Motor neuron (in vitro differentiated cells): ENCODE measurements at regions not wholly inside any gene's neighbourhood (a gene's known extent, or its start where the extent isn't known, plus 50 kb on each side); places are given as distances from the start of the nearest gene placed in this dataset.
"Not testable (repeated sequence)": the region's sequence is repeated elsewhere in the genome, so short reads cannot be mapped to it uniquely, and the experiment has no call there.

Experiments used
- ATAC-seq, 8 experiments: fragments of 200-7000 bp; cut with Tn5 transposase; replicated peaks in 6 of 8; 2 replicates each; pipeline ENCODE4 v1.8.0; 2021; ENCODE audit warnings: mild to moderate bottlenecking in 8 of 8, moderate library complexity in 8 of 8
- H3K27ac ChIP-seq, 2 donors: fragments of 250-450 bp; sonication (Bioruptor Pico); 2 replicates each; pipeline ENCODE4 v1.9.0; 2021; ENCODE audit warnings: antibody characterized with exemption in 2 of 2, mild to moderate bottlenecking in 2 of 2, moderate library complexity in 1 of 2
- H3K4me1 ChIP-seq, 2 donors: fragments of 250-450 bp; sonication (Bioruptor Pico); replicated peaks in 1 of 2; 2 replicates each; pipeline ENCODE4 v1.6.1; 2021; ENCODE audit warnings: antibody characterized with exemption in 2 of 2, mild to moderate bottlenecking in 2 of 2, moderate library complexity in 1 of 2
- H3K4me3 ChIP-seq, 5 donors: fragments of 250-450 bp; sonication (Bioruptor Pico); 2 replicates each; pipeline ENCODE4 v1.9.0; 2021; ENCODE audit warnings: antibody characterized with exemption in 5 of 5, mild to moderate bottlenecking in 5 of 5, moderate library complexity in 4 of 5
- WGBS, 10 experiments: fragments of 450-650 bp; shearing (Covaris generic); methylation state at CpG; one replicate each; pipeline ENCODE4 v1.0.0; 2022; 5-methylcytosine and 5-hydroxymethylcytosine counted together
- in situ Hi-C, 9 experiments: fragments of 400-800 bp; cut with MboI; loops; one replicate each; pipeline ENCODE4 v1.15.0; 2021; ENCODE audit warnings: low sequenced_read_pairs in 9 of 9, low pct_unique_long_range_greater_than_20kb in 2 of 9; ENCODE audit not compliant: unreplicated experiment in 9 of 9

DNA sequence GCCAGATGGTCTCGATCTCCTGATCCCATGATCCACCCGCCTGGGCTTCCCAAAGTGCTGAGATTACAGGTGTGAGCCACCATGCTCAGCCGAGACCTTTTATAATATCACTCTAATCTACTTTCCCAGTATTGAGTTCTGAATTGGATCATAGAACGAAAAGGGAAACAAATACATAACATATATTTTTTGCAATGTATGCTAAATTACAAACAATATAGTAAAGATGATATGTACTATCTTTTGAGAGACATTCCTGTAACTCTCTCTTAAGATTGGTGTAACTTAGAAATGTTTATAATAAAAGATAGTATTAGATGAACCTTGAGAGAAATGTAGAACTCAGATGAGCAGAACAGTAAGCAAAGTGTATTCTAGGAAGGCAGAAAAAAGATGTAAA is 129.2 kb upstream of the TENT5A start:
- Histone ChIP-seq H3K4me1 (no peaks in the 10 kb centered on the region), H3K27ac (no peak overlapping the region), H3K4me3 (no peak overlapping the region)
- in situ Hi-C loops: no loop called here
- WGBS, 10 experiments: 70 to 100% (median 91%) methylated on average over 1 to 4 of the region's 4 CpGs; no CpG with 5 or more reads in 3 of the 10 experiments
- ATAC-seq: no peak

DNA sequence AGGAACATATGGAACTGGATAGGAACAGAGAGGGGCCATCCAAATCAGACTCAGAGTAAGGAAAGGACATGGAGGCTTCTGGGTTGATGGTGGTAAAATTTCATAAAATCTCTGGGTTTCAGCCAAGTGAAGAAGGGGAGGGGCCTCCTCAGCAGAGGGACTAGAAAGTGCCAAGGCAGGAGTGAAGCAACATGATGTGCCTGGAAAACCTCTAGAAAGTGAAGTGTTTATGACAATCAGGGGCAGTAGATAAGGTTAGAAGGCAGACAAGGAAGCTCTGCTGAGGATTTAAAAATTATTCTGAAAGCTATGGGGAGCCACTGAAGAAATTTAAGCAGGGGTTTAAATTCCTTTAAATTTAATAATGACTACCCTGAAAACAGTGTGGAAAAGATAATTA is 126.0 kb upstream of the TENT5A start:
- in situ Hi-C loops: no loop called here
- Histone ChIP-seq H3K4me1 (no peaks in the 10 kb centered on the region), H3K4me3 (no peak overlapping the region), H3K27ac (no peak overlapping the region)
- ATAC-seq: no peak

DNA sequence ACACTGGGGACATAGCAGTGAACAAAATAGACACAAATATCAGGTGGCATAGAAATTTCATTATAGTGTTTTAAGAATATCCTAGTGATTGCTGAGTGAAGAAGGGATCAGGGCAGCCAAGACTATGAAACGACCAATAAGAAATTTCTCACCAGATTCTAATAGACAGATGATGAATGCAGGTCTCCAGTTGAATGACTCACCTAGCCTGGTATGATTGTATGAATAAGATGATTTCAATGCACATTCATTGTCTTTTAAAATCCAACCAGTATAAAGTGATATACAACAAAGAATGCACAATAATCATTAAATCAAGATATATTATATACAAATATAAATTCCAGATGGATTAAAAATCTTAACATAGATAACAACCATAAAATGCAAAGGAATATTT is 124.5 kb upstream of the TENT5A start:
- peak in 4 of 8 experiments; percentile 25 to 52 (median 40) for ATAC-seq
- WGBS, 10 experiments: 0 to 83% (median 56%) methylated on average over 1 of the region's 1 CpG; no CpG with 5 or more reads in 2 of the 10 experiments
- in situ Hi-C loops: no loop called here
- H3K4me1 ChIP-seq: no peaks in the 10 kb centered on the region
- no peak overlapping the region for H3K27ac ChIP-seq
- no peak overlapping the region for H3K4me3 ChIP-seq

DNA sequence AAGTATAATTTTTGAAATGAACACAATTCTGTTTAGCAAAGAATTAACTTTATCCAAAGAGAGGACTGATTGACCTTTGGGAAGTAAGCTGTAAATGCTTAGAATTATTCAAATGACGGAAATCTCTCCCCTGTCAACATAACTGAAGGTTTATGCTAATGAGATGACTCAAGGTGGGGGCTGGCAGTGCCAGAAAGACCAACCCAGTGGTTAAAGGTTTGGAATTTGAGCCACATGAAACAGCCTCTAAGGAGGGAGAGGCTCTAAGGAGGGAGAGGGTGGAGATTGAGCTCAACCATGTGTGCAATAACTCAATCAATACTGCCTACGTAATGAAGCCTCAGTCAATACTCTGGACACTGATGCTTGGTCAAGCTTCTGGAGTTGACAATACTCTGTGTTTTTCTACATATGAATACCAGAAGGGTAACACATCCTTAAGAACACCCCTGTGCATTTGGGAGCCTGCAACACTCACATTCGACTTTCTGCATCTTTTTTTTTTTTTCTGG is 123.4 kb upstream of the TENT5A start:
- ATAC-seq: peak in 3 of 8 experiments; percentile 32 to 99 (median 97)
- WGBS, 10 experiments: 36 to 100% (median 84%) methylated on average over 1 to 3 of the region's 3 CpGs
- in situ Hi-C loops: no loop called here
- Histone ChIP-seq H3K27ac (no peak overlapping the region), H3K4me3 (no peak overlapping the region), H3K4me1 (no peaks in the 10 kb centered on the region)

DNA sequence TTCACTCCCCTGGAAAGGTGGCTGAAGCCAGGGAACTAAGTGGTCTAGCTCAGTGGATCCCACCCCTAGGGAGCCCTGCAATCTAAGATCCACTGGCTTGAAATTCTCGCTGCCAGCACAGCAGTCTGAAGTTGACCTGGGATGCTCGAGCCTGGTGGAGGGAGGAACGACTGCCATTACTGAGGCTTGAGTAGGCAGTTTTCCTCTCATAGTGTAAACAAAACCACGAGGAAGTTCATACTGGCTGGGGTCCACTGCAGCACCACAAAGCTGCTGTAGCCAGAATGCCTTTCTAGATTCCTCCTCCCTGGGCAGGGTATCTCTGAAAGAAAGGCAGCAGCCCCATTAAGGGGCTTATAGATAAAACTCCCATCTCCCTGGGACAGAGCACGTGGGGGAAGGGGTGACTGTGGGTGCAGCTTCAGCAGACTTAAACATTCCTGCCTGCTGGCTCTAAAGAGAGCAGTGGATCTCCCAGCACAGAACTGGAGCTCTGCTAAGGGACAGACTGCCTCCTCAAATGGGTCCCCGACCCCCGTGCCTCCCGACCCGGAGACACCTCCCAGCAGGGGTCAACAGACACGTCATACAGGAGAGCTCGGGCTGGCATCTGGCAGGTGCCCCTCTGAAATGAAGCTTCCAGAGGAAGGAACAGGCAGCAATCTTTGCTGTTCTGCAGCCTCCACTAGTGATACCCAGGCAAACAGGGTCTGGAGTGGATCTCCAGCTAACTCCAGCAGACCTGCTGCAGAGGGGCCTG is 117.4 kb upstream of the TENT5A start:
- in situ Hi-C loops, H3K4me3 ChIP-seq, H3K4me1 ChIP-seq, H3K27ac ChIP-seq, ATAC-seq: not testable (repeated sequence)
- WGBS, 10 experiments: 33 to 100% (median 66%) methylated on average over 1 to 5 of the region's 11 CpGs; no CpG with 5 or more reads in 4 of the 10 experiments

DNA sequence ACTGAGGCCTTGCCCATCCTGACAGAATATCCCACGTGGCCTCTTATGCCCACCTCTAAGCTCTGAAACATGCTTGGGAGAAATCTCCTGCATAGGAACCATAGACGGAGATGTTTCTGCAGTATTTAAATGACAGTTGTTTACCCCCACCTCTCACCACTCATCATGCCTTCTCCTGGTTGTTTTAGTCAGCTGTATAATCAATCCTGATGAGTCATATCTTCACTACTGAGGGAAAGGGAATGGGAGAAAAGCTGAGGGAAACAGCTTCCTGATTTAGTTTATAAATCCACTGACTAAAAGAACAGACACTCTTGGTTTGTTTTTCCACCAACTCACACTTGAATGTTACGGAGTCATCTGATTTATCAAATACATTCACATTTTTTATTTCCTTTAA is 113.2 kb upstream of the TENT5A start:
- Histone ChIP-seq H3K4me1 (peaks cover 3 to 9% of the 10 kb centered on the region in 2 donors), H3K4me3 (no peak overlapping the region), H3K27ac (no peak overlapping the region)
- ATAC-seq: peak in 7 of 8 experiments; percentile 71 to 90 (median 83)
- 15 to 91% (median 78%) methylated on average over 1 to 3 of the region's 3 CpGs; no CpG with 5 or more reads in 2 of the 10 experiments for WGBS, 10 experiments
- in situ Hi-C loops: no loop called here

DNA sequence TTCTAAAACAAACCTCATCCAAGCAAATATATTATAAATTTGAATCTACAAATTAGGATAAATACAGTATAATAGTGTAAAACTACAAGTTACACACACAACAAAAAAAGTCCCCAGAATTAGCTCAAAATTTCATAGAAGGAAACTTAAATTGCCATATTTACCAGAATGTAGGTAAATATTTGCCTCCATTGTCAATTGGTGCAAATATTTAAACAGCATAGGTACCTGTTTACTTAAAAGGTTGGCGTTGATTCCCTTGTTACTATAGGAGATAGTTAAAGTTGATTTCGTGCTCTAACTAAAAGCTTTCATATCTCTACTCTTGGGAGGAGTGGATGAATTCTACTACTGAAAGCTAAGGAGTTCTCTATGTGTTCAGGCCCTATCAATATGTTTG is 111.6 kb upstream of the TENT5A start:
- no peak for ATAC-seq
- Histone ChIP-seq H3K4me3 (no peak overlapping the region), H3K4me1 (peaks cover 3 to 9% of the 10 kb centered on the region in 2 donors), H3K27ac (no peak overlapping the region)
- in situ Hi-C loops: no loop called here
- 80 to 100% (median 92%) methylated on average over 1 to 2 of the region's 2 CpGs; no CpG with 5 or more reads in 1 of the 10 experiments for WGBS, 10 experiments

DNA sequence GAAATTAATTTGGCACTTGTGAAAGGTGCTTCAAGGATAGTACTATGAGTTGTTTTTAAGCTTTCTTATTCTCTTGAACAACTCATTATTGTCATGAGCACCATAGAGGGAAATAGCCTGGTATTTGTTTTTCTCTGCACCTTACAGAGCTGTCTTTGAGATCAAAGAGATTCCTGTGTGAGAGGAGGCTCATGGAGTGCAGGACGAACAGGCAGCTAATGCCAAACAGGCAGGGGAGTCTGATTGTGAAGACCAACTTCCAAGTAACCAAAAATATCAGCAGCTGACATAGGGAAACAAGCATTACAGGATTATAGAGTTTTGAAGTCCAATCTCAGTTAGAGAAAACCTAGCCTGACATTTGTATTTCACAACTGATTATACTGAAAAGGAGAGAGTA is 110.6 kb upstream of the TENT5A start:
- in situ Hi-C loops: no loop called here
- no peak overlapping the region for H3K4me3 ChIP-seq
- peaks cover 3 to 9% of the 10 kb centered on the region in 2 donors for H3K4me1 ChIP-seq
- no peak for ATAC-seq
- 0 to 80% (median 22%) methylated on average over 1 of the region's 1 CpG; no CpG with 5 or more reads in 4 of the 10 experiments for WGBS, 10 experiments
- H3K27ac ChIP-seq: no peak overlapping the region

DNA sequence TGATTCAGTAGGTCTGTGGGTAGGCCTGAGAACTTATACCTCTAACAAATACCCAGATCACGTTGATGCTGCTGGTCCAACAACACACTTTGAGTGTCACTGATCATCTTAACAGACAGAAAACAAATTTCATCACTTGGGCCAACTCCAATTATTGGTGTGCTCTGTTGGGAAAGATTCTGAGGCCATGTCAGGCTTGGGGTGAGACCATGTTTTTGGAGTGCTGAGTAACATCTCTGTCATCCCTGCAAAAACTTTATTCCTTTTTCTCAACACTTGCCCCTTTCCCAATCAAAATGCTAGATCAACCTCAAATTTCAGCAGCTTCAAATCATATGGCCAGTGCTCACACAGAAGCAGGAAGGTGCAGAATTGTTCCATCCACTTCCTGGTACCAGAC is 108.8 kb upstream of the TENT5A start:
- ATAC-seq: no peak
- Histone ChIP-seq H3K4me1 (peaks cover 3 to 9% of the 10 kb centered on the region in 2 donors), H3K27ac (no peak overlapping the region), H3K4me3 (no peak overlapping the region)
- 57 to 100% (median 80%) methylated on average over 1 of the region's 1 CpG; no CpG with 5 or more reads in 5 of the 10 experiments for WGBS, 10 experiments
- in situ Hi-C loops: no loop called here

DNA sequence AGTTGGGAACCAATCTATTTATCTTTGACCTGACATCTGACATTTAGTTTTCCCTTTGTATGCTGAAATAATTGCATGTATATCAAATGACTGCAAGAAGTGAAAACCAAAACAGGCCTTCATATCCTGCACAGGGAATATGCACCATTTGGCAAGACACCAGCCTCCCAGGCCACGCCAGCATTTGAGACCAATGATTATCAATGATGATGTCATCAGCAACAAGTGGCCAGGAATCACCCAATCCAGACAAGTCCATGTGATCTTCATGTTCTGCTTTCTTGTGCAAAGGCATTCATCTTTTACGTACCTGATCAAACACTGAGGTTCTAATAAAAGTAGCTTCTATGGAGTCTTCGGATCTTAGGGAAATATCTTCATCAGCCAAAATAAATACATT is 107.4 kb upstream of the TENT5A start:
- in situ Hi-C loops: no loop called here

DNA sequence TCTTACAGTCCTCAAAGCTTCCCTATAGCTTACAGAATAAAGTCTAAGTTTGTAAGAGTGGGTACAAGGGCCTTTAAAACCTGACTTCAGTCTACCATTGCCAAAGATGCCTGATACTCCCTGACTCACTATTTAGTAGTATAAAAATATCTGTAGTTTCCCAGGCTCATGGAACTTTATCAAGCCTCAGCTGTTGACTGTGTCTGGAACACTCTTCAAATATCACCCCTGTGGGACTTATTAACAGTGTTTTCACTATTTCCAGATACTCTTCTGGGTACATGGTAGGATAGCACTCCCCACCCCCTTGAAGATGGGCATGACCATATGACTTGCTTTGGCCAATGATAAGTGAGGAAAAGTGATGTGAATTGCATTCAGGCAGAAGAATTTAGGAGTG is 105.3 kb upstream of the TENT5A start:
- H3K27ac ChIP-seq: no peak overlapping the region
- in situ Hi-C loops: no loop called here
- no peak for ATAC-seq
- H3K4me1 ChIP-seq: peaks cover 3 to 9% of the 10 kb centered on the region in 2 donors
- no peak overlapping the region for H3K4me3 ChIP-seq

More for the DNA sequence above, 107.4 kb upstream of the TENT5A start:
- no peak for ATAC-seq
- Histone ChIP-seq H3K4me1 (peaks cover 3 to 9% of the 10 kb centered on the region in 2 donors), H3K4me3 (no peak overlapping the region), H3K27ac (no peak overlapping the region)
- WGBS, 10 experiments: 70 to 100% (median 96%) methylated on average over 1 to 3 of the region's 3 CpGs; no CpG with 5 or more reads in 1 of the 10 experiments

DNA sequence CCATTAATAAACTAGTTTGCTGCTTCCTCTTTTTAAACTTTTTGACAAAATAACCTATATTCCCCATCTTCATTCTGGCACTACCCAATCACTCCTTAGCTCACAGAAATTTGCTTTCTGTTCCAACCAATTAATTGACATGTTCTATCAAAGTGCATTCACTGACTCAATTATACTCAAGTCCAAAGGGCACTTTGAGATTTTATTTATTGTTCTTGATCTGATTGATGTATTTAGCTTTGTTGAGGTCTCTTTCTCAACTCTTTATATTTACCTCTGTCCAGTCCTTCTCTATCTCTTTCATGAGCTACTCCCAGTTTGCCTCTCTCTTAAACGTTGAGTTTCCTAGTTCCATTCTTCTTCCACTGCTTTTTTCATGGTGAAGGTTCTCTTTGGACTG is 104.4 kb upstream of the TENT5A start:
- no peak for ATAC-seq
- peaks cover 0 to under 1% of the 10 kb centered on the region in 2 donors for H3K4me1 ChIP-seq
- H3K27ac ChIP-seq: no peak overlapping the region
- H3K4me3 ChIP-seq: no peak overlapping the region
- in situ Hi-C loops: no loop called here
- 8 to 100% (median 71%) methylated on average over 1 of the region's 1 CpG for WGBS, 10 experiments

DNA sequence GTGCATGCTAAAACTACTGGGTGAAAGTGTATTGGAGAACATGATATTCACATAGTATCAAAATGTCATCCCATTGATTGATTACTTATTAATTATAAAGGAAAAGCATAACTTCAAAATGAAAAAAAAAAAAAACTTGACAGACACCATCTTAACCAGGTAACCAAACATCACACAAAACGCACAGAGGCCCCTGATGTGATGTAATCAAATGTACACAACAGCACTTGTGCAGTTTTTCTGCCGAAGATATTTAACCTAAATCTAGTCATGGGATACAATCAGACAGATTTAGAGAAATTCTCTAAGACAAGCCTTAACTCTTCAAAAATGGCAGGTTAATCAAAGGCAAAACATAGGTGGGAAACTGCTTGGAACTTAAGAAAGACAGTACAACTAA is 102.0 kb upstream of the TENT5A start:
- WGBS, 10 experiments: 78 to 100% (median 90%) methylated on average over 1 to 2 of the region's 2 CpGs; no CpG with 5 or more reads in 1 of the 10 experiments
- Histone ChIP-seq H3K4me1 (no peaks in the 10 kb centered on the region), H3K4me3 (no peak overlapping the region), H3K27ac (no peak overlapping the region)
- ATAC-seq: no peak
- in situ Hi-C loops: no loop called here

DNA sequence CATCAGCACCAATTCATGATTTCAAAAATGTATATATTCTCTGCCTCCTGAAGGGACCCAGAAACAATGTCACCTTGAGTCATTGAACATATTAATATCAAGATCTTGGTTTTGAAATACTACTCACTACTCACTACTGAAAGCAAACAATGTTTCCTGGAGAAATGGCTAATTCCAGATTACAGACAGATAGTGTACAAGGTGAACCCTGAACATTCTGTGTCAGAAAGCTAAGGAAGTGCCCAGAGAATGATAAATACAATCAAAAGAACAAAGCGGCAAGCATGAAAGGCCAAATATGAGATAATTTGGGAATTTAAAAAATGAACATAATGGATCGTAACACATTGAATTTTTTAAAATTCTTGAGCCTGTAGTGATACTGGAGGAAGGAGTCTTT is 101.5 kb upstream of the TENT5A start:
- ATAC-seq: no peak
- Histone ChIP-seq H3K4me1 (no peaks in the 10 kb centered on the region), H3K27ac (no peak overlapping the region), H3K4me3 (no peak overlapping the region)
- in situ Hi-C loops: no loop called here
- WGBS, 10 experiments: 80 to 100% (median 100%) methylated on average over 1 to 2 of the region's 2 CpGs
